Cardiac fibroblast (primary cell): ENCODE measurements at regions not wholly inside any gene's neighbourhood (a gene's known extent, or its start where the extent isn't known, plus 50 kb on each side); places are given as distances from the start of the nearest gene placed in this dataset.

Experiments used
- DNase-seq, 2 donors: peaks; one replicate each; pipeline versions ENCODE4 v3.0.0 to v3.0.0-alpha.2; 2010; ENCODE audit warnings: low read depth in 2 of 2
- H3K4me3 ChIP-seq, 2 donors: replicated peaks in 1 of 2; 1 replicate in 1 of 2; 2 replicates in 1 of 2; pipeline ENCODE4 v1.5.1; 2011; ENCODE audit warnings: low read depth in 2 of 2, low read length in 2 of 2, mild to moderate bottlenecking in 2 of 2, moderate library complexity in 1 of 2
- CTCF ChIP-seq: IDR thresholded peaks from one replicate; pipeline ENCODE4 v1.5.1; 2011; ENCODE audit warnings: low read depth, mild to moderate bottlenecking, low read length, inconsistent platforms

- H3K4me3 ChIP-seq = no peak overlapping the region
- DNase-seq = peak; percentile 33 to 87
- no peak for TF ChIP-seq CTCF
Measured at GRCh38 chr6:137764464-137764863, 102.6 kb upstream of the TNFAIP3 start.

- no peak overlapping the region for H3K4me3 ChIP-seq
- TF ChIP-seq CTCF = no peak
- peak in 1 of 2 donors; percentile 54 for DNase-seq
Measured at GRCh38 chr6:137765059-137765458, 102.0 kb upstream of the TNFAIP3 start.

GRCh38 chr6:137766596-137767370 lies 100.3 kb upstream of the TNFAIP3 start:
- TF ChIP-seq CTCF = no peak
- no peak for DNase-seq
- no peak overlapping the region for H3K4me3 ChIP-seq

GRCh38 chr6:137767465-137767864 lies 99.6 kb upstream of the TNFAIP3 start:
- TF ChIP-seq CTCF = no peak
- DNase-seq = no peak
- no peak overlapping the region for H3K4me3 ChIP-seq

- DNase-seq = peak; percentile 54 to 76
- no peak for TF ChIP-seq CTCF
- H3K4me3 ChIP-seq = no peak overlapping the region
Measured at GRCh38 chr6:137767911-137768690, 99.0 kb upstream of the TNFAIP3 start.

- H3K4me3 ChIP-seq = no peak overlapping the region
- no peak for DNase-seq
- no peak for TF ChIP-seq CTCF
Measured at GRCh38 chr6:137768935-137769334, 98.1 kb upstream of the TNFAIP3 start.
